ENCODE measurements at regions not wholly inside any gene's neighbourhood (a gene's known extent, or its start where the extent isn't known, plus 50 kb on each side); places are given as distances from the start of the nearest gene placed in this dataset.

- TF ChIP-seq ARID3A (IDR thresholded peaks at IDR 0.05; ENCODE audit: low read depth, low read length) (no peak), JDP2 (CRISPR knock-in tag; IDR thresholded peaks at IDR 0.05; ENCODE audit: borderline replicate concordance) (no peak), NCOA2 (CRISPR knock-in tag; IDR thresholded peaks at IDR 0.05) (no peak), RCOR2 (CRISPR knock-in tag; IDR thresholded peaks at IDR 0.05) (no peak)
Observed at GRCh38 chr16:5982979-5983378, 885.4 kb upstream of the EEF2KMT start (continued).

- FAIRE-seq: no peak
- POLR2A ChIA-PET: no interaction called here
- no peak overlapping the region for H2AFZ ChIP-seq (ENCODE audit: low read length)
- H3K4me2 ChIP-seq (ENCODE audit: low read depth, low read length): no peak overlapping the region
- no peaks in the 10 kb centered on the region for H3K36me3 ChIP-seq (replicated peaks in 1 of 2; ENCODE audit: control insufficient read depth in 1 of 2, insufficient read depth in 2 of 2, low read length in 2 of 2)
- no peaks in the 10 kb centered on the region for H4K20me1 ChIP-seq (ENCODE audit: insufficient read depth, low read length)
- ATAC-seq: no peak
- H3K9me3 ChIP-seq (ENCODE audit: low read length): no peaks in the 10 kb centered on the region
- H3K27me3 ChIP-seq (ENCODE audit: control insufficient read depth in 1 of 2, insufficient read depth in 2 of 2, low read length in 2 of 2): no peaks in the 10 kb centered on the region; a peak in 2 of 5 replicates
- in situ Hi-C loops (cut with HindIII; ENCODE audit: extremely low pct_ligation_motif_present, low pct_unique_long_range_greater_than_20kb): no loop called here
- no TSS peak for BruUV-seq (replicated peaks)
- 2% methylated on average over 10 of the region's 10 CpGs for WGBS (ENCODE audit: low lambda C conversion rate)
- no peaks in the 10 kb centered on the region for H3K4me1 ChIP-seq (ENCODE audit: insufficient read depth, low read length)
- DNase-seq (ENCODE audit: low spot score): no peak
- CTCF ChIA-PET (ENCODE audit: low intra/inter-chr PET ratio, low total read pairs): no interaction called here
- TF ChIP-seq BRCA1 (CRISPR knock-in tag; IDR thresholded peaks at IDR 0.05) (no peak), ZNF280B (CRISPR knock-in tag; IDR thresholded peaks at IDR 0.05; ENCODE audit: borderline replicate concordance) (no peak), HHEX (CRISPR knock-in tag; IDR thresholded peaks at IDR 0.05) (no peak), ZNF3 (CRISPR knock-in tag; IDR thresholded peaks at IDR 0.05) (no peak), ZNF33A (CRISPR knock-in tag; IDR thresholded peaks at IDR 0.05; ENCODE audit: borderline replicate concordance) (no peak), MAFK (conservative IDR thresholded peaks at IDR 0.05 in 1 of 2, IDR thresholded peaks at IDR 0.05 in 1 of 2; ENCODE audit: low read length in 2 of 2) (no peak), ZNF20 (CRISPR knock-in tag; IDR thresholded peaks at IDR 0.05) (no peak), JUNB (CRISPR knock-in tag; IDR thresholded peaks at IDR 0.05; ENCODE audit: borderline replicate concordance) (no peak), GABPA (IDR thresholded peaks at IDR 0.05; ENCODE audit: low read depth, low read length) (no peak), GABPA (CRISPR knock-in tag; IDR thresholded peaks at IDR 0.05; ENCODE audit: low read depth) (no peak), MLLT10 (CRISPR knock-in tag; IDR thresholded peaks at IDR 0.05) (no peak), SMYD3 (CRISPR knock-in tag; IDR thresholded peaks at IDR 0.05) (no peak), THYN1 (CRISPR knock-in tag; IDR thresholded peaks at IDR 0.05; ENCODE audit: borderline replicate concordance, low read depth) (no peak), CHCHD3 (CRISPR knock-in tag; IDR thresholded peaks at IDR 0.05) (no peak), ZFP41 (CRISPR knock-in tag; IDR thresholded peaks at IDR 0.05; ENCODE audit: borderline replicate concordance) (no peak), STAG1 (CRISPR knock-in tag; IDR thresholded peaks at IDR 0.05) (no peak), ARNTL (CRISPR knock-in tag; IDR thresholded peaks at IDR 0.05) (no peak), KLF12 (CRISPR knock-in tag; IDR thresholded peaks at IDR 0.05; ENCODE audit: borderline replicate concordance) (no peak)
- intact Hi-C loops (cut with micrococcal nuclease; ENCODE audit: unreplicated experiment): no loop called here
- no peak overlapping the region for H3K27ac ChIP-seq (ENCODE audit: extremely low read length, insufficient read depth, low read length)
- H3K4me3 ChIP-seq (replicated peaks in 1 of 3; ENCODE audit: insufficient read depth in 1 of 3, low read depth in 2 of 3, low read length in 3 of 3): no peak overlapping the region
- no peak overlapping the region for H3K9ac ChIP-seq (ENCODE audit: insufficient read depth, low read depth, low read length)
- H3K79me2 ChIP-seq (ENCODE audit: insufficient read depth, low read length): no peaks in the 10 kb centered on the region
Observed at GRCh38 chr16:5979905-5980550, 882.4 kb upstream of the EEF2KMT start.

Measured in HepG2 (cell line).